HEK293 (cell line): ENCODE measurements at regions not wholly inside any gene's neighbourhood (a gene's known extent, or its start where the extent isn't known, plus 50 kb on each side); places are given as distances from the start of the nearest gene placed in this dataset.

Experiments used
- REST ChIP-seq: fragments of 450-650 bp; formaldehyde crosslinking; IDR thresholded peaks from 2 replicates; pipeline ENCODE4 v1.5.1; 2016; ENCODE audit warnings: missing biosample characterization, missing genetic modification characterization
- SALL2 ChIP-seq: fragments of 450-650 bp; formaldehyde crosslinking; IDR thresholded peaks from 2 replicates; pipeline ENCODE4 v1.5.0; 2017; ENCODE audit warnings: missing biosample characterization, mild to moderate bottlenecking, missing genetic modification characterization, borderline replicate concordance
- ZBTB10 ChIP-seq: fragments of 450-650 bp; formaldehyde crosslinking; IDR thresholded peaks from 2 replicates; pipeline ENCODE4 v1.5.1; 2016; ENCODE audit warnings: missing biosample characterization, missing genetic modification characterization
- ZBTB11 ChIP-seq: fragments of 450-650 bp; formaldehyde crosslinking; conservative IDR thresholded peaks from 2 replicates; pipeline ENCODE4 v1.5.1; 2016; ENCODE audit warnings: low read depth, missing biosample characterization, missing genetic modification characterization
- ZNF596 ChIP-seq: fragments of 450-650 bp; IDR thresholded peaks from 2 replicates; pipeline ENCODE4 v1.5.0; 2018; ENCODE audit warnings: missing biosample characterization, mild to moderate bottlenecking, missing genetic modification characterization, moderate library complexity
- ZNF677 ChIP-seq: fragments of 450-650 bp; IDR thresholded peaks from 2 replicates; pipeline ENCODE4 v1.5.0; 2018; ENCODE audit warnings: missing biosample characterization, mild to moderate bottlenecking, missing genetic modification characterization, moderate library complexity
- ZXDB ChIP-seq: fragments of 450-650 bp; formaldehyde crosslinking; IDR thresholded peaks from 2 replicates; pipeline ENCODE4 v1.5.1; 2016; ENCODE audit warnings: missing biosample characterization, missing genetic modification characterization
- TF ChIP-seq, protein P1 (sequence below): fragments of 450-650 bp; formaldehyde crosslinking; IDR thresholded peaks from 2 replicates; pipeline ENCODE4 v1.5.1; 2016; ENCODE audit warnings: missing biosample characterization, missing genetic modification characterization
- TF ChIP-seq, protein P2 (sequence below): IDR thresholded peaks from 2 replicates; pipeline ENCODE4 v1.6.1; 2011; ENCODE audit warnings: mild to moderate bottlenecking, low read depth, low read length, borderline replicate concordance

GRCh38 chr7:25385506-25386136 lies 157.3 kb upstream of the NPVF start:
- TF ChIP-seq, protein P1, sequence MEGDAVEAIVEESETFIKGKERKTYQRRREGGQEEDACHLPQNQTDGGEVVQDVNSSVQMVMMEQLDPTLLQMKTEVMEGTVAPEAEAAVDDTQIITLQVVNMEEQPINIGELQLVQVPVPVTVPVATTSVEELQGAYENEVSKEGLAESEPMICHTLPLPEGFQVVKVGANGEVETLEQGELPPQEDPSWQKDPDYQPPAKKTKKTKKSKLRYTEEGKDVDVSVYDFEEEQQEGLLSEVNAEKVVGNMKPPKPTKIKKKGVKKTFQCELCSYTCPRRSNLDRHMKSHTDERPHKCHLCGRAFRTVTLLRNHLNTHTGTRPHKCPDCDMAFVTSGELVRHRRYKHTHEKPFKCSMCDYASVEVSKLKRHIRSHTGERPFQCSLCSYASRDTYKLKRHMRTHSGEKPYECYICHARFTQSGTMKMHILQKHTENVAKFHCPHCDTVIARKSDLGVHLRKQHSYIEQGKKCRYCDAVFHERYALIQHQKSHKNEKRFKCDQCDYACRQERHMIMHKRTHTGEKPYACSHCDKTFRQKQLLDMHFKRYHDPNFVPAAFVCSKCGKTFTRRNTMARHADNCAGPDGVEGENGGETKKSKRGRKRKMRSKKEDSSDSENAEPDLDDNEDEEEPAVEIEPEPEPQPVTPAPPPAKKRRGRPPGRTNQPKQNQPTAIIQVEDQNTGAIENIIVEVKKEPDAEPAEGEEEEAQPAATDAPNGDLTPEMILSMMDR (tag by site-specific recombination) = no peak
- no peak for TF ChIP-seq SALL2 (tag by site-specific recombination)
- TF ChIP-seq REST (tag by site-specific recombination) = no peak
- TF ChIP-seq ZBTB11 = no peak
- TF ChIP-seq ZBTB10 (tag by site-specific recombination) = no peak
- no peak for TF ChIP-seq ZXDB
- TF ChIP-seq, protein P2, sequence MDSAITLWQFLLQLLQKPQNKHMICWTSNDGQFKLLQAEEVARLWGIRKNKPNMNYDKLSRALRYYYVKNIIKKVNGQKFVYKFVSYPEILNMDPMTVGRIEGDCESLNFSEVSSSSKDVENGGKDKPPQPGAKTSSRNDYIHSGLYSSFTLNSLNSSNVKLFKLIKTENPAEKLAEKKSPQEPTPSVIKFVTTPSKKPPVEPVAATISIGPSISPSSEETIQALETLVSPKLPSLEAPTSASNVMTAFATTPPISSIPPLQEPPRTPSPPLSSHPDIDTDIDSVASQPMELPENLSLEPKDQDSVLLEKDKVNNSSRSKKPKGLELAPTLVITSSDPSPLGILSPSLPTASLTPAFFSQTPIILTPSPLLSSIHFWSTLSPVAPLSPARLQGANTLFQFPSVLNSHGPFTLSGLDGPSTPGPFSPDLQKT = no peak
- no peak for TF ChIP-seq ZNF596 (tag by site-specific recombination)
- TF ChIP-seq ZNF677 (tag by site-specific recombination) = no peak
